HL-60 (cell line): ENCODE measurements at regions not wholly inside any gene's neighbourhood (a gene's known extent, or its start where the extent isn't known, plus 50 kb on each side); places are given as distances from the start of the nearest gene placed in this dataset.

Source experiments
- DNase-seq, 2 experiments: peaks; one replicate each; pipeline ENCODE4 v3.0.0-alpha.2; 2010 to 2020; ENCODE audit warnings: low read depth in 1 of 2, low spot score in 1 of 2
- H3K27ac ChIP-seq: fragments of 250-450 bp; sonication (Bioruptor Pico); replicated peaks from 2 replicates; pipeline ENCODE4 v1.5.1; 2020; ENCODE audit warnings: mild to moderate bottlenecking, moderate library complexity
- H3K27me3 ChIP-seq: fragments of 250-450 bp; sonication (Bioruptor Pico); 2 replicates; pipeline ENCODE4 v1.5.1; 2021; ENCODE audit warnings: mild to moderate bottlenecking, moderate library complexity; ENCODE audit not compliant: insufficient read depth, poor library complexity, severe bottlenecking
- H3K4me3 ChIP-seq: replicated peaks from 2 replicates; pipeline ENCODE4 v1.5.1; 2011; ENCODE audit warnings: mild to moderate bottlenecking, control low read depth, low read length; ENCODE audit not compliant: insufficient read depth
- GABPA ChIP-seq: IDR thresholded peaks from 2 replicates; pipeline ENCODE4 v1.6.1; 2012; ENCODE audit warnings: low read depth
- POLR2AphosphoS5 ChIP-seq: IDR thresholded peaks from 2 replicates; pipeline ENCODE4 v1.6.1; 2012; ENCODE audit warnings: low read depth
- SPI1 ChIP-seq: IDR thresholded peaks from 2 replicates; pipeline ENCODE4 v1.6.1; 2012; ENCODE audit warnings: low read depth, mild to moderate bottlenecking, borderline replicate concordance
- TF ChIP-seq, protein P1 (sequence below): IDR thresholded peaks from one replicate; pipeline ENCODE4 v1.5.1; 2011; ENCODE audit warnings: low read length, control low read depth, inconsistent platforms; ENCODE audit not compliant: insufficient read depth
- TF ChIP-seq, protein P2 (sequence below): IDR thresholded peaks from 2 replicates; pipeline ENCODE4 v1.6.1; 2012; ENCODE audit warnings: low read depth; ENCODE audit not compliant: insufficient replicate concordance

DNA sequence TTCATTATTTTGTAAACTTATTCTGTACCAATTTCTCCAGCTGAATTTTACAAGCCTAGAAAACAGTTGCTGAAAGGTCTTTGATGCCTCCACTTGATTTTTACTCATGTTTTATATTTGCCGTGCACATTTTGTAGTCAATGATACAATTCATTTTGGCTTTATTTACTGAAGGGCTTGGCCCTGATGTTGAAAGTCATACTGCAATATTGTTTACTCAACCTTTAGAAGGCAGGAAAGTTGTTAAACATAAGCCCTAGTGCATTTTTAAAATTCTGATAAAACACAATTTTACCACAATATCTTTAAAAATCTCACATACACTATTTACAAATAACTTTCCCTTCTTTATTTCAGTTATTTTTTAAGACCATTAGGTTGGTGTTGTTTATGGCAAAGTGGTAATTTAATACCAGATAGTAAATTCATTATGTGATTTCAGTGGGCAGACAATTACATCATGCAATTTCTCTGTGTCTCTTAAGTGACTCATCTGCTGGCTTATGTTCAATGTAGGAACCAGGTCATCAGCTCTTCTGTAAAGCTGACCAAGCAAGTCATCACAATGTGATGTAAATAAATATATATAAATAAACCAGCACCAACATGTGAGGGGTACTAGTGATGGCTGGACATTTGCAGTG lies 121.1 kb upstream of the SLC35B3 start:
- no peaks in the 10 kb centered on the region for H3K27me3 ChIP-seq
- H3K27ac ChIP-seq, result no peak overlapping the region
- no peak overlapping the region for H3K4me3 ChIP-seq
- TF ChIP-seq GABPA, result no peak
- no peak for TF ChIP-seq SPI1
- no peak for TF ChIP-seq POLR2AphosphoS5
- TF ChIP-seq, protein P1, sequence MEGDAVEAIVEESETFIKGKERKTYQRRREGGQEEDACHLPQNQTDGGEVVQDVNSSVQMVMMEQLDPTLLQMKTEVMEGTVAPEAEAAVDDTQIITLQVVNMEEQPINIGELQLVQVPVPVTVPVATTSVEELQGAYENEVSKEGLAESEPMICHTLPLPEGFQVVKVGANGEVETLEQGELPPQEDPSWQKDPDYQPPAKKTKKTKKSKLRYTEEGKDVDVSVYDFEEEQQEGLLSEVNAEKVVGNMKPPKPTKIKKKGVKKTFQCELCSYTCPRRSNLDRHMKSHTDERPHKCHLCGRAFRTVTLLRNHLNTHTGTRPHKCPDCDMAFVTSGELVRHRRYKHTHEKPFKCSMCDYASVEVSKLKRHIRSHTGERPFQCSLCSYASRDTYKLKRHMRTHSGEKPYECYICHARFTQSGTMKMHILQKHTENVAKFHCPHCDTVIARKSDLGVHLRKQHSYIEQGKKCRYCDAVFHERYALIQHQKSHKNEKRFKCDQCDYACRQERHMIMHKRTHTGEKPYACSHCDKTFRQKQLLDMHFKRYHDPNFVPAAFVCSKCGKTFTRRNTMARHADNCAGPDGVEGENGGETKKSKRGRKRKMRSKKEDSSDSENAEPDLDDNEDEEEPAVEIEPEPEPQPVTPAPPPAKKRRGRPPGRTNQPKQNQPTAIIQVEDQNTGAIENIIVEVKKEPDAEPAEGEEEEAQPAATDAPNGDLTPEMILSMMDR, result no peak
- TF ChIP-seq, protein P2, sequence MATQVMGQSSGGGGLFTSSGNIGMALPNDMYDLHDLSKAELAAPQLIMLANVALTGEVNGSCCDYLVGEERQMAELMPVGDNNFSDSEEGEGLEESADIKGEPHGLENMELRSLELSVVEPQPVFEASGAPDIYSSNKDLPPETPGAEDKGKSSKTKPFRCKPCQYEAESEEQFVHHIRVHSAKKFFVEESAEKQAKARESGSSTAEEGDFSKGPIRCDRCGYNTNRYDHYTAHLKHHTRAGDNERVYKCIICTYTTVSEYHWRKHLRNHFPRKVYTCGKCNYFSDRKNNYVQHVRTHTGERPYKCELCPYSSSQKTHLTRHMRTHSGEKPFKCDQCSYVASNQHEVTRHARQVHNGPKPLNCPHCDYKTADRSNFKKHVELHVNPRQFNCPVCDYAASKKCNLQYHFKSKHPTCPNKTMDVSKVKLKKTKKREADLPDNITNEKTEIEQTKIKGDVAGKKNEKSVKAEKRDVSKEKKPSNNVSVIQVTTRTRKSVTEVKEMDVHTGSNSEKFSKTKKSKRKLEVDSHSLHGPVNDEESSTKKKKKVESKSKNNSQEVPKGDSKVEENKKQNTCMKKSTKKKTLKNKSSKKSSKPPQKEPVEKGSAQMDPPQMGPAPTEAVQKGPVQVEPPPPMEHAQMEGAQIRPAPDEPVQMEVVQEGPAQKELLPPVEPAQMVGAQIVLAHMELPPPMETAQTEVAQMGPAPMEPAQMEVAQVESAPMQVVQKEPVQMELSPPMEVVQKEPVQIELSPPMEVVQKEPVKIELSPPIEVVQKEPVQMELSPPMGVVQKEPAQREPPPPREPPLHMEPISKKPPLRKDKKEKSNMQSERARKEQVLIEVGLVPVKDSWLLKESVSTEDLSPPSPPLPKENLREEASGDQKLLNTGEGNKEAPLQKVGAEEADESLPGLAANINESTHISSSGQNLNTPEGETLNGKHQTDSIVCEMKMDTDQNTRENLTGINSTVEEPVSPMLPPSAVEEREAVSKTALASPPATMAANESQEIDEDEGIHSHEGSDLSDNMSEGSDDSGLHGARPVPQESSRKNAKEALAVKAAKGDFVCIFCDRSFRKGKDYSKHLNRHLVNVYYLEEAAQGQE, result no peak
- no peak for DNase-seq

DNA sequence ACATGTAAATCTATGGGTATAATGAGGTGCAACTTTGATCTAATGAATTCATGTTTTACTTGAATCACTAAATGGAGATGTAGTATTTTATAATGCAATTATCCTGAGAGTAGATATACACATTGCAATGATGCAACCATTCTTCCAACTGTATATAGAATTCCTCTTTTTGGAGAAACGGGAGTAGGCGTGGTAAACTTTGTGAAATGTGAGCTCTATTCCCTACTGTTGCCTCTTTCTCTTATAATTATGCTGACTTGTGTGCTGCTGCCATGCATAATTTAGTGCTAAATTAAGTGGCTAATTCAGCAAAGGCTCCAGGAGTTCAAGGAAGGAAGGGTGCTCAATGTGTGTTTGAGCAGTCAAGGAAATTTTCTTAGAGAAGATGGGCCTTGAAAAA lies 116.6 kb upstream of the SLC35B3 start:
- TF ChIP-seq SPI1 (no peak), GABPA (no peak)
- TF ChIP-seq, protein P1, result no peak

DNA sequence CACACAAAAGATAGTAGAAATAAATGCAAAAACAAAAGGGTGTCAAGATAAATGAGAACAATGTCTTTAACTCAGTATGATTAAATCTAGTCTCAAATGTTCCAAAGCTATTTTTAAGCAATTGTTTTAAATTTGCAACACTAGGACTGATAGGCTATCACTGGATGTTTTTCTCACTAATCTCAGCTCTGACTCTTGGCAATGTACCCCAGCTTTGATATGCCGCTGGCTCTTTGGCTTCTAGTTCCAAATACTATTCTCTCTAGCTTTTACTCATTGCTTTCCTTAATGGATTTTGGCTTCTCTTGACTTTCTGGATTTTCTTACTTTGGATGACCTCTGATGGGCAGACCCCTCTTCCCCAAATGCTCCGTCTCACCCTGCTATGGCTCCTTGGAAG lies 116.0 kb upstream of the SLC35B3 start:
- Histone ChIP-seq H3K27me3 (no peaks in the 10 kb centered on the region), H3K27ac (no peak overlapping the region), H3K4me3 (no peak overlapping the region)
- no peak for TF ChIP-seq GABPA
- TF ChIP-seq, protein P1, result no peak
- TF ChIP-seq SPI1, result no peak
- TF ChIP-seq, protein P2, result no peak
- no peak for TF ChIP-seq POLR2AphosphoS5
- DNase-seq, result no peak

More for the DNA sequence above, 116.6 kb upstream of the SLC35B3 start:
- H3K27me3 ChIP-seq, result no peaks in the 10 kb centered on the region
- H3K27ac ChIP-seq, result no peak overlapping the region
- no peak for DNase-seq
- no peak overlapping the region for H3K4me3 ChIP-seq

DNA sequence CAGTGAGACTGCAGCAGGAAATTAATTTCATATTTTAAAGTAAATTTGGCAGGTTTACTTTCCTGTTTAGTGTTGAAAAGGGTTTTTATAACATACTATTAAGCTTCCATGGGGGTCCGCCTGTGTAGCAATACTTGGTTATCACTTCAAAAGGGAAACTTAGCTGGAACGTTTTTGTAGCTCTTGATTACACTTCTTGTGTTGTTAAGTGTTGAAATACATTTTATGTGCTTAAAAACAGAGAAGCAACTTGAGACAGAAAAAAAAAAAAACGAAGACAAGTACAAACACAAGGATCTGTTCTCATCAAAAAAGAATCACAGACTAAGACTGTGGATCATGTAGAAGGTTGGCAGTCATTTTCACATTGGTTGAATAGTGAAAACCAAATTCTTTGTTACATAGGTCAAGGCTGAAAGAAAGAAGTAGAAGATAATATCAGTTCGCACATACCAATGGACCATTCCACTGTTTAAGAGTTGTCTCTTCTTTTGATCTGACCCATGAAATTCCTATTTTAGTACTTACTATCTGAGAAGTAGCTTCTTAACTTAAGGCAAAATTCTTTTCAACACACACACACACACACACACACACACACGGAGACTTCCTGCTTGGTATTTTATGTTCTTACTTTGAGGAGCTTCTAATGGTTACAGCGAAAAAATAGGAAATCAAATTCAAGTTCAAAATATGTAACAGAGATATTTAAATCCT lies 113.9 kb upstream of the SLC35B3 start:
- no peak for DNase-seq
- TF ChIP-seq SPI1, result no peak
- TF ChIP-seq, protein P2, result no peak
- TF ChIP-seq POLR2AphosphoS5, result no peak
- TF ChIP-seq GABPA, result no peak
- TF ChIP-seq, protein P1, result no peak
- no peak overlapping the region for H3K27ac ChIP-seq

More for the DNA sequence above, 113.9 kb upstream of the SLC35B3 start:
- no peak overlapping the region for H3K4me3 ChIP-seq
- H3K27me3 ChIP-seq, result no peaks in the 10 kb centered on the region
